ENCODE measurements at regions not wholly inside any gene's neighbourhood (a gene's known extent, or its start where the extent isn't known, plus 50 kb on each side); places are given as distances from the start of the nearest gene placed in this dataset.
"Not testable (repeated sequence)": the region's sequence is repeated elsewhere in the genome, so short reads cannot be mapped to it uniquely, and the experiment has no call there.

DNA sequence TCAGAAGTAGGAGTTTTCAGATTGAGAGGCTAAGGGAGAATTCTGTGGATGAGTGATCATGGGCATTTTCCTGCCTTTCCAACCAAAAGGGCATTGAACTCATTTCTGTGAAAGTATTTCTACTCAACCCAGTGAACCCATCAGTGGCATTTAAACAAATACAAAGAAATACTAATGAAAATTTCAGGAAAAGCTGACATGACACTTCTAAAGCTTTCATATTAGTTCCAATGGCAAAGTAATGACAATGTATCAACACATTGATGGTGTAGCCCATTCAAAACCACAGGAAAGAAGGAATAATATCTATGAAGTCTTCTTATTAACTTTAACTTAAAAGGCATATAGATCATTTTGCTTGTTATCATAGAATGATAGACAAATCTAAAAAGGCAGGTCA lies 183.5 kb upstream of the ANXA10 start:
- H3K36me3 Mint-ChIP-seq (ENCODE audit: low read depth): no peaks in the 10 kb centered on the region
- H3K9me3 Mint-ChIP-seq: no peaks in the 10 kb centered on the region
- H3K27me3 Mint-ChIP-seq (ENCODE audit: low read depth): no peaks in the 10 kb centered on the region
- no peak for DNase-seq (ENCODE audit: low read depth, low spot score)
- H3K27ac Mint-ChIP-seq (ENCODE audit: unreplicated experiment): no peak overlapping the region
- H3K4me1 Mint-ChIP-seq: no peaks in the 10 kb centered on the region
- H3K4me3 Mint-ChIP-seq: no peak overlapping the region
- TF ChIP-seq, protein P1, sequence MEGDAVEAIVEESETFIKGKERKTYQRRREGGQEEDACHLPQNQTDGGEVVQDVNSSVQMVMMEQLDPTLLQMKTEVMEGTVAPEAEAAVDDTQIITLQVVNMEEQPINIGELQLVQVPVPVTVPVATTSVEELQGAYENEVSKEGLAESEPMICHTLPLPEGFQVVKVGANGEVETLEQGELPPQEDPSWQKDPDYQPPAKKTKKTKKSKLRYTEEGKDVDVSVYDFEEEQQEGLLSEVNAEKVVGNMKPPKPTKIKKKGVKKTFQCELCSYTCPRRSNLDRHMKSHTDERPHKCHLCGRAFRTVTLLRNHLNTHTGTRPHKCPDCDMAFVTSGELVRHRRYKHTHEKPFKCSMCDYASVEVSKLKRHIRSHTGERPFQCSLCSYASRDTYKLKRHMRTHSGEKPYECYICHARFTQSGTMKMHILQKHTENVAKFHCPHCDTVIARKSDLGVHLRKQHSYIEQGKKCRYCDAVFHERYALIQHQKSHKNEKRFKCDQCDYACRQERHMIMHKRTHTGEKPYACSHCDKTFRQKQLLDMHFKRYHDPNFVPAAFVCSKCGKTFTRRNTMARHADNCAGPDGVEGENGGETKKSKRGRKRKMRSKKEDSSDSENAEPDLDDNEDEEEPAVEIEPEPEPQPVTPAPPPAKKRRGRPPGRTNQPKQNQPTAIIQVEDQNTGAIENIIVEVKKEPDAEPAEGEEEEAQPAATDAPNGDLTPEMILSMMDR (conservative IDR thresholded peaks at IDR 0.05): no peak

DNA sequence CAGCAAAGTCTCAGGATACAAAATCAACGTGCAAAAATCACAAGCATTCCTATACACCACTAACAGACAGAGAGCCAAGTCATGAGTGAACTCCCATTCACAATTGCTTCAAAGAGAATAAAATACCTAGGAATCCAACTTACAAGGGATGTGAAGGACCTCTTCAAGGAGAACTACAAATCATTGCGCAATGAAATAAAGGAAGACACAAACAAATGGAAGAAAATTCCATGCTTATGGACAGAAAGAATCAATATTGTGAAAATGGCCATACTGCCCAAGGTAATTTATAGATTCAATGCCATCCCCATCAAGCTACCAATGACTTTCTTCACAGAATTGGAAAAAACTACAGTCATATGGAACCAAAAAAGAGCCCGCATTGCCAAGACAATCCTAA lies 179.8 kb upstream of the ANXA10 start:
- H3K9me3 Mint-ChIP-seq; H3K27me3 Mint-ChIP-seq (ENCODE audit: low read depth); H3K27ac Mint-ChIP-seq (ENCODE audit: unreplicated experiment); DNase-seq (ENCODE audit: low read depth, low spot score); H3K36me3 Mint-ChIP-seq (ENCODE audit: low read depth); H3K4me1 Mint-ChIP-seq; H3K4me3 Mint-ChIP-seq: not testable (repeated sequence)

DNA sequence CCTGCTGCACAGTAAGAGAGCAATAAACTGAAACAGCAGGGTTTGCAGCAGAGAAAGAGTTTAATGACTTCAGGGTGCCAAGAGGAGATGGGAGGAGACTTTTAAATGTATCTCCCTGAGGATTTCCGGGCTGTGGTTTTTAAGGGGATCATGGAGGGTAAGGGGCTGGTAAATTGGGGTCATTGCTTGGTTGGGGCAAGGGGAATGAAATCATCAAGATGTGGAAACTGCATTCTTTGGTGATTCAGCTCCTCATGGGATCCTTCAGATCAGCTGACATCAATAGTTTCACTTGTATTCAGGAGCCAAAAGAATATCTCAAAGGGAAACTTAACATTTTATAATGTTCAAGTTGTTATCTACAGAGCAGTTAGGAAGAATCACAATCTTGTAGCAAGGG lies 174.3 kb upstream of the ANXA10 start:
- TF ChIP-seq, protein P1 (conservative IDR thresholded peaks at IDR 0.05): no peak
- H3K27me3 Mint-ChIP-seq (ENCODE audit: low read depth): no peaks in the 10 kb centered on the region
- peaks cover 5% of the 10 kb centered on the region for H3K36me3 Mint-ChIP-seq (ENCODE audit: low read depth)
- H3K4me1 Mint-ChIP-seq: no peaks in the 10 kb centered on the region
- H3K4me3 Mint-ChIP-seq: no peak overlapping the region
- peaks cover 16% of the 10 kb centered on the region for H3K9me3 Mint-ChIP-seq
- H3K27ac Mint-ChIP-seq (ENCODE audit: unreplicated experiment): no peak overlapping the region
- no peak for DNase-seq (ENCODE audit: low read depth, low spot score)

DNA sequence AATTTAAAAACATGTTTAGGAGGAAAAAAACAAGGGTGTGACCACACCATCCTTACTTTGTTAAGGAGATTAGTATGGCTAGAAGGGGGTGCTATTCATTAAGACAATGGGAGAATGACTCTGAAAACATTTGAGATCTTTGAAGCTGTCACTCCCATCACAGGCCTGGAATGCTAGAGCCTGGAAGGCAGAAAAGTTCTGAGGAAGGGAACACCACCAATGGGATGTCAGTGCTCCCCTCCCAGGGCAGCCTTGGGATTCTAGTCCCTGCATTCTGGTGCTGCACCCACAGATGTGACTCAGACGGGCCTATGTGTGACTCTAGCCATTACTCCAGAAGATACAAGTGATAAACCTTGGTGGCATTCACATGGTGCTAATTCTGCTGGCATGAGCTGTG lies 162.2 kb upstream of the ANXA10 start:
- H3K4me1 Mint-ChIP-seq: peaks cover 11% of the 10 kb centered on the region
- TF ChIP-seq, protein P1 (conservative IDR thresholded peaks at IDR 0.05): no peak
- no peaks in the 10 kb centered on the region for H3K27me3 Mint-ChIP-seq (ENCODE audit: low read depth)
- H3K9me3 Mint-ChIP-seq: no peaks in the 10 kb centered on the region
- no peaks in the 10 kb centered on the region for H3K36me3 Mint-ChIP-seq (ENCODE audit: low read depth)
- DNase-seq (ENCODE audit: low read depth, low spot score): no peak
- H3K4me3 Mint-ChIP-seq: no peak overlapping the region
- no peak overlapping the region for H3K27ac Mint-ChIP-seq (ENCODE audit: unreplicated experiment)

DNA sequence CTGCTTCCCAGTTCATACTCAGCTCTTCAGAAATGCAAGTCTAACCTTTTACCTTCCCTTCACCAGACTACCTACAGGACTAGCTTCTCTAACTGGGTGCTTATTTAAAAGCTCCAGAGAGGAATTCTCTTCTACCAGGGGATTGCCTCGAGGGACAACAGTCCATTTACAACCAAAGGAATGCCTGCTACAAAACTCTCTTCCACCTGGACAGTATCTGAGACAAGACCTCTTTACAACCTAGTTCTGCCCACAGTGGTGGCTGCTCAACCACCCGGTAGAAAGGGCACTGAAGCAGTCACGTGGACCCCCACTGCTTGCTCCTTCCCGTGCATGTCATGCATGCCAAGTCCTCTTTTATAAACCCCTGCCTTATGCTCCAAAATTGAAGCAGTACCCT lies 158.1 kb upstream of the ANXA10 start:
- Mint-ChIP-seq H3K4me1 (peaks cover 9% of the 10 kb centered on the region), H3K27me3 (ENCODE audit: low read depth) (no peaks in the 10 kb centered on the region), H3K4me3 (no peak overlapping the region), H3K9me3 (no peaks in the 10 kb centered on the region), H3K27ac (ENCODE audit: unreplicated experiment) (no peak overlapping the region), H3K36me3 (ENCODE audit: low read depth) (no peaks in the 10 kb centered on the region)
- no peak for DNase-seq (ENCODE audit: low read depth, low spot score)
- TF ChIP-seq, protein P1 (conservative IDR thresholded peaks at IDR 0.05): no peak

DNA sequence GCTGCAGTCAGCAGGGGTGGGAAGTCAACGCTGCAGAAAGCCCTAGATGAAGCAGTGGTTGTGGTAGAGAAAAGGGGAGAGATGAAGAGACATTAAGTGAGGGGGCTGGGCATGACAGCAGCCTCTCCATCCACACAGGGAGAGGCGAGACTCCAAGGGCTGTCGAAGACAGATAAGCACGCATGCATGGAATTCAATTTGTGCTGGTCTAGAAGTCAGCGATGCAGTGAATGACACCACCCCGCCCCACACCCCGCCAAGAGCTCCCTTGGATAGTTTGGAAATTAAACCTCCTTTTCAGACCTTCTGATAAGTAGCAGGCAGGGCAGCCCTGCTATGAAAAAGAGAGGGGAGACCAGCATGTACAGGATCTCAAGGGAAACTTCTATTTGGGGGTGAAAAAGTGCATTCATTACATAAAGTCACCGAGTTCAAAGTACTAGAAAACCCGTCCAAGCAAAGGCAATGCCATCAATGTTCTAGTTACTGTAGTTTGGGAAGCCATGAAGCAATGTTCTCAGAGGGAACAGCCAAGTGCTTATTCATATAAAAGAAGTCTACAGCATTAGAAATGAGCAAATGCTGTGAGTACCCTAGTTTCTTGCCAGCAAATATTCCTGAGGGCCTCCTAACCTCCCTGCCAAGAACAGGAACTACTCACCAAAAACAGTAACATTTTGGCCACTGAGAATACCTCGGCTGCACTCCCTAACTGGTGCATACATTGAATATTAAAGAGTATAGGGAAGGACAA lies 152.3 kb upstream of the ANXA10 start:
- Mint-ChIP-seq H3K27ac (ENCODE audit: unreplicated experiment) (peak overlapping the region; percentile 81), H3K36me3 (ENCODE audit: low read depth) (no peaks in the 10 kb centered on the region), H3K9me3 (no peaks in the 10 kb centered on the region), H3K4me3 (no peak overlapping the region), H3K4me1 (no peaks in the 10 kb centered on the region), H3K27me3 (ENCODE audit: low read depth) (no peaks in the 10 kb centered on the region)
- TF ChIP-seq, protein P1 (conservative IDR thresholded peaks at IDR 0.05): no peak
- no peak for DNase-seq (ENCODE audit: low read depth, low spot score)

All from neural crest cell (in vitro differentiated cells).